ENCODE measurements at regions not wholly inside any gene's neighbourhood (a gene's known extent, or its start where the extent isn't known, plus 50 kb on each side); places are given as distances from the start of the nearest gene placed in this dataset.
A peak's percentile ranks its signal among the peaks of the same experiment; 100 is the strongest.

DNA sequence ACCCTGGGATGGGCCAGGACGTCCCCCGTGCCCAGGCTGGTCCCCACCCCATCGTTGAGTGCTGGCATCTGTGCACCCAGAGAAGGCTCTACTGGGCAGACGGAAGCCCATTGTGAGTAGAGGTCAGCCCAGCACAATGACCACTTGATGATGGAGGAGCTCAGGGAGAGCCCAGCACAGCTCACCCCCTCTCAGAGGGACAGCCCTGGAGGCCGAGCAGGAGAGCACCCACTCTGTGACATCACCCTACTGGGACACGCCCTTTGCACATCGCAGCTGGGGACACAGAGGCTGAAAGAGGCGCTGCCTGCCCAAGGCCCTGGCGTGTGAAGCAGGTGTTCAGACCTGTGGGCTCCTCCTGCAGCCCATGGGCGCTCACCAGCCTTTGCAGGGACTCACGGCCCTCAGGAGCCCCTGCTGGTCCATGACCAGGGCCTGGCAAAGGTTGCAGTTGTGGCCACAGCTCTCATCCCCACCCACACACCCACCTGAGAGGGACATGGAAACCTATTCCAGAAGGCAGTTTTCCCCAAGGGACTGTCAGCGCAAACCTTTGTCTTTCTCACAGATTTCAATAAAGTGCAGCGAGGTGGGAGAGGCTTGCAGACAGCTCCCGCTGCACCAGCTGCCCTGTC, 67.2 kb upstream of the PPP2R2D start:
- no peak for DNase-seq (ENCODE audit: low spot score)

DNA sequence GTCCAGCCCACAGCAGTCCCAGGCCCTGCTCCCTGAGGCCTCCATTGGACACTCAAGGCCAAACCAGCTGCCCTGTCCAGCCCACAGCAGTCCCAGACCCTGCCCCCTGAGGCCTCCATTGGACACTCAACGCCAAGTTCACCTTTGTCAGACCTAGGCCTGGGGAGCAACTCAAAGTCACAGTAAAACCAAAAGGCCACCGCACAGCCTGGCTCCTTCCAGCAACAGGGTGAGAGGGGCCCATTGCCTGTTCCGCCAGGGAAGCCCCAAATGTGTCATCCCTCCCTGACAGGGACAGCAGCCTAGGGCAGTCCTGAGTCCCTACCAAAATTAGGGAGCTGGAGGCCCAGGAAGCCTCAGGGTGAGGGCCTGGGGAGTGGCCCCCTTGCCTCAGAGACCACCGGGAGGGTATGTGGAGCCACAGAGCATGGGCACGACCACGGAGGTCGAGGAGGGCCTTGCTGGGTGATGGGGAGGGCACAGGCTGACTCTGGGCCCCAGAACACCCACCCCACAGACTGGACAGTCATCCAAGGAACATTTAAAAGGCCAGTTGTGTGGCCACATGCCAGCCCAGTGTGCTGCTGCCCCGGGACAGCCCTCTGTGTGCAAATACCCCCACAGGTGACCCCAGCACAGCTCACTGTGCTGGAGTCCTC, 66.5 kb upstream of the PPP2R2D start:
- DNase-seq (ENCODE audit: low spot score) = no peak

DNA sequence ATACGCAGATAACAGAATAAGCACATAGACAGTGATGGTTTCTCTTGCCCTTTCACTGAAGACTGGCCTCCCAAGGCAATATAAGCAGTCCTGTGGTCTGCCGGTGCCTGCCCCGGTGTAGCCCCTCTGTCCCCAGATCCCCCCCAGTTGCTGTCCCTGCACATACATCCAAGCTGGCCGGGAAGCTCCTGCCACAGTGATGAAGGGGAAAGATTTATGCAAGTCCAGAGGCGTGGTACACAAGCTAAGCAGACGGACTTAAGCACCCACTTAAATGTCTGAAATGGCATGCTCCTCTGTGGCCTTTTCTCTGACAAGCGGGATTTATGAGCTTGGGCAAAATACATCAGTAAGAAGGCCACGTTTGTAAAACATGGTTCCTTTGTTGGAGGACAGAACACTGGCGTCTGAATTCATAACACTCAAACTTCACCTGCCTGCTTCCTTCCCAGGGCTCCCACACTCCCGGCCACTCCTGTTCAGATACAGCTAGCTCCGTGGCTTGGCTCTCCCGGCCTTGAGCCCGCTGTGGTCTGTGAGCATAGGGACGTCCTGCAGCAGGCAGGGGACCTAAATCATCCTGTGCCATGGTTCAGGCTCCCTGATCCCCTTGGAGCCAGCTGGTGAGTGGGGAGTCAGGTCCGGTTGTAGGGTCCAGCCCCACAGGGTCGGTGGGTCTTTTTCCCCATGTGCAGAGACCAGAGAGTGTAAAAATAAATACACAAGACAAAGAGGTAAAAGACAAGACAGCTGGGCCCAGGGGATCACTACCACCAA, 61.7 kb upstream of the PPP2R2D start:
- DNase-seq (ENCODE audit: low spot score) = peak; percentile 41

DNA sequence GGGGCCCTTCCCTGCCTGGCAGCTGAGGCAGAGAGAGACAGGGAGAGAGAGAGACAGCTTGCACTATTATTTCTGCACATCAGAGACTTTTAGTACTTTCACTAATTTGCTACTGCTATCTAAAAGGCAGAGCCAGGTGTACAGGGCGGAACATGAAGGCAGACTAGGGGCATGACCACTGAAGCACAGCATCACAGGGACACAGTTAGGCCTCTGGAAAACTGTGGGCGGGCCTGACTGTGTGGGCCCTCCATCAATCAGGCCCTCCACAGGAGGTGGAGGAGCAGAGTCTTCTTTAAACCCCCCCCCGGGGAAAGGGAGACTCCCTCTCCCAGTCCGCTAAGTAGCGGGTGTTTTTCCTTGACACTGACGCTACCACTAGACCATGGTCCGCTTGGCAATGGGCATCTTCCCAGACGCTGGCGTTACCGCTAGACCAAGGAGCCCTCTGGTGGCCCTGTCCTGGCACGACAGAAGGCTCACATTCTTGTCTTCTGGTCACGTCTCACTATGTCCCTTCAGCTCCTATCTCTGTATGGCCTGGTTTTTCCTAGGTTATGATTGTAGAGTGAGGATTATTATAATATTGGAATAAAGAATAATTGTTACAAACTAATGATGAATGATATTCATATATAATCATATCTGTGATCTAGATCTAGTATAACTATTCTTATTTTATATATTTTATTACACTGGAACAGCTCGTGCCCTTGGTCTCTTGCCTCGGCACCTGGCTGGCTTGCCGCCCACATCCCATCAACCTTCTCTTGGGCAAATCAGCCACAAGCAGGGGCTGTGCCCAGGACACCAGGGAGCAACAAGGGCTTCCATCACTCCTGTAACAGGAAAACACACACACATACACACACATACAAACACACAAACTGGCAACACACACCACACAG, 60.7 kb upstream of the PPP2R2D start:
- peak; percentile 28 for DNase-seq (ENCODE audit: low spot score)

DNA sequence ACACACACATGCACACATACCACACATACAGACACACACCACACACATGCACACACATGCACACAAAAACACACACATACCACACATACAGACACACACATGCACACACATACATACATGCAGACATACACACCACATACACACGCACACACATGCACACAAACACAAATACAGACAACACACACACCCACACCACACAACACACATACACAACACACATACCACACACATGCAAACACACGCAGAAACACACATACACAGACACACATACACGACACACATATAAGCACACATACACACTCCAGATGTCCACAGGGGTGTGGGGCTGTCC, 60.1 kb upstream of the PPP2R2D start:
- DNase-seq (ENCODE audit: low spot score) = peak; percentile 31

DNA sequence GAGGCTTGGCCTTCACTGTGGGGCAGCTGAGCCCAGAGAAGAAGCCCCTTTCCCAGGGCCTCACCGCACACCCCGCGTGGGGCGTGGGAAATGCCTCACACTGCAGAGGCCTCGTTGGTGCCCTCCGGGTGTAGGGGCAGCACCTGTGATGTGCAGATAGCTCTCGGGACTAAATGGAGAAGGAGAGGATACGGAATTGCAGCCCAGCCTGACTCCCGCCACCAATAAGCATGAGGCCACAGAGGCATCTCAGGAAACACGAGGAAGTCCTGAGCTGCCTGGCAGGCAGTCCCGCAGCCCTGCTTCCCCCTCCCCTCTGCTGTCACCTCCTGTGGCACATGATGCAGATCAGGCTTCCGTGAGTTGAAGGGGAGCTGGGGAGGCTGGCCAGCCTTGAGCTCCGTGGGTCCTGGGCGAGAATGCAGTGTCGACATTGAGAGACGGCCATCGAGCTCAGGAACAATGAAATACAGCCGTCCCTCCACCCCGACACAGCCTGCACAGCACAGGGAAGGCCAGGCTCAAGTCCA, 59.6 kb upstream of the PPP2R2D start:
- peak; percentile 52 for DNase-seq (ENCODE audit: low spot score)

DNA sequence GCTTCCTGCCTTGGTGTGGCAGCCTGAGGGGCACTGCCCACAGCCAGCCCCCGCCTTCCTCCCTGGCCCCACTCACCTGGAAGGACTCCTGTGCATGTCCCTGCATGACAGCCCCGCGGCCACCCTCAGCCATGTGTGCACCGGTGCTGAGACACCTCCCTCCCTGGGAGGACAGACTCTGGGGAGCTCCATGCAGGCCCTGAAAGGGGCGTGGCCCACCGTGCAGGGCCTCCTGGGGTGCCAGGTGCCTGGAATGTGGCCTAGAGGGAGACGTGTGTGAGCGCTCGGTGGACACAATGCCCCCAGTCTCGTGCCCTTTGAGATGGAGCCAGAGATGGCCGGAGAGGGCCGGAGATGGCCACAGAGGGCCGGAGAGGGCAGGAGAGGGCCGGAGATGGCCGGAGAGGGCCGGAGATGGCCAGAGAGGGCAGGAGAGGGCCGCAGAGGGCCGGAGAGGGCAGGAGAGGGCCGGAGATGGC, 59.1 kb upstream of the PPP2R2D start:
- DNase-seq (ENCODE audit: low spot score) = peak; percentile 54

DNA sequence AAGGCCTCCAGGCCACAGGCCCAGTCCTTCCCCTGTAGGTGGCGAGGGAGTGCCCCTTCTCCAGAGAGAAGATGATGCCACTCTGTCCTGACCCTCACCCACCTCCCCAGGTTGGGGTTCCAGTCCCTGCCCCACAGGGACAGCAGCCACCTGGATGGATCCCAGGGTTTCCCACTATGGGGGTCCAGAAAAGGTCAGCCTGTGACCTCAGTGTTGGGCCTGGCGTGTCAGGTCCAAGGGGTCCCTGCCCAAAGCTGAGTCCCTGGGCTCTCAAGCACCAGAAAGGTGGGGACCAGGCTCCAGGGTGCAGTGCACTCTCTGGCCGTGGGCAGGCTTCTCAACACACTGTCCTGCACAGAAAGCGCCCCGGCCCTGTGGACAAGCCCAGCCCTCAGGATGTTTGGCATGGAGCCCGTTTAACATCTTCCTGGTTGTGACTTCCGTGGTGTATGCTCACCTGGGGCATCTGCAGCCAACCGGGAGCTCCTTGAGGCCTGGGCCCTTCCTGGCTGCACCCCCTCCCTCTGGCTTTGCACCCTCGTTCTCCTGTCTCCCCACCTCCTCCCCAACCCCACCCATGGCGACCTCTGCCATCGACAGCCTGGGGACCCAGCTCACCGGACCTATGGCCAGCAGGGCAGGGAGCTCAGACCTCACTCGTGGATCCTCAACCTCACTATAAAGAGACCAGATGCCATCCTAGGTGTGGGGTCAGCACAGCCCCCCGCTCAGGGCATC, 58.3 kb upstream of the PPP2R2D start:
- peak; percentile 52 for DNase-seq (ENCODE audit: low spot score)

DNA sequence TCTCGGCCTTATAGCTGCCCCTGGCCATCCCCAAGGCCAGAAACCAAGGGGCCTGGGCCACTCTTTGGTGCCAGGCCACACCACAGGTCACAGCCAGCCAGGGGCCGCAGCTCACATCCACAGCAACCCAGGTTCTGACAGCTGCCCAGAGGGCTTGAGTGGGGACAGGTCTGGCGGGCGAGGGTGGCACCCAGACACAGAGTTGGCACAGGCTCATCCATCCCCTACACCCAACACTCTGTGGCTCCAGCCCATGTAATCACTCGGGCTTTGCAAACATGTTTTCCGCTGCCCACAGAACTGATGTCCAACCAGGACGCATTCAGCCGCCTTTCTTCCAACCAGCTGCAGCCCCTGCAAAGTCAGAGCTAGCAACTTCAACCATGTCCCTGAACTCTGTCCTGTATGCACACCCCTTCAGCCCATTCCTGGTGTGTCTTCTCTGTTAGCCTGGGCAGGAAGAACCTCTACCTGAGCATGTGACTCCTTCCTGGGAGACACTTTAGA, 57.7 kb upstream of the PPP2R2D start:
- DNase-seq (ENCODE audit: low spot score) = no peak

DNA sequence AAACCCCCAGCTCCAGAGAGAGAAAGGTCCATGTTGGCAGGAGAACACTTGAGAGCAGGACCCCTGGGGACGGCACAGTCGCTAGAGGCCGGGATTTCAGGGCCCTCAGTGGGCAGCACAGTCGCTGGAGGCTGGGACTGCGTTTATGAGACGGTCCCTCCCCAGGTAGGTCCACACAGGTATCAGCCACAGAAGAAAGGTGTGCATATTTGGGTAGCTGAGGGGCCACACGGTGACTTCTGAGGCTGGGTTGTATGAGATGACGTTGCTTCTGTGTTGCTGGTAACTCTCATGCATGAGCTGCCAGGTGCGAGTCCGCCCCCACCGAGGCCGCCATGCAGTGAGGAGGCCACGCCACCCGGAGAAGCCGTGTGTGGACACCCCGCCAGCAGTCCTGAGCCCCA, 56.9 kb upstream of the PPP2R2D start:
- peak; percentile 37 for DNase-seq (ENCODE audit: low spot score)

DNA sequence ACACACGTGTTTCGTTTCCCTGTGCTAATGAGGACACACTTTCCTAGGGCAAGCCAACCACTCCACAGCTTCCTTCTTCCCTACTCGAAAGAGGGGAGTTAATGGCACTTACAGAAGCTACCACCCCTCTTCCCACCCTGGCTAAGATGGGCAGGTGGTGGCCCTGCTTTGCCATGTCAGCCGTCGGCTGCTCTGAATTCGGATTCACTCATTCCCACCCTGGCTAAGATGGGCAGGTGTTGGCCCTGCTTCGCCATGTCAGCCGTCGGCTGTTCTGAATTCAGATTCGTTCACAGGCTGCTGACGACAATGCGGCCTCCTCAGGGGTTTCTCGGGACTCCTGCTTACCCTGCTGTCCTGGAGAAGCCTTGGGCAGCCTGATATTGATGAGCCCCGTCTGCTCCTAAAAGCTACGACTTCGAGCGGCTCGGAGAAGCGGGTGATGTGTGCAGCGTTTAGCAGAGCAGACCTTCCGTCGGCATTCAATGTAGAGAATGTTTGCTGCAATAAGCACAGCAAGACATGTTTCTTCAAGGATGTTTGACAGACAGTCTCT, 56.2 kb upstream of the PPP2R2D start:
- peak; percentile 52 for DNase-seq (ENCODE audit: low spot score)

DNA sequence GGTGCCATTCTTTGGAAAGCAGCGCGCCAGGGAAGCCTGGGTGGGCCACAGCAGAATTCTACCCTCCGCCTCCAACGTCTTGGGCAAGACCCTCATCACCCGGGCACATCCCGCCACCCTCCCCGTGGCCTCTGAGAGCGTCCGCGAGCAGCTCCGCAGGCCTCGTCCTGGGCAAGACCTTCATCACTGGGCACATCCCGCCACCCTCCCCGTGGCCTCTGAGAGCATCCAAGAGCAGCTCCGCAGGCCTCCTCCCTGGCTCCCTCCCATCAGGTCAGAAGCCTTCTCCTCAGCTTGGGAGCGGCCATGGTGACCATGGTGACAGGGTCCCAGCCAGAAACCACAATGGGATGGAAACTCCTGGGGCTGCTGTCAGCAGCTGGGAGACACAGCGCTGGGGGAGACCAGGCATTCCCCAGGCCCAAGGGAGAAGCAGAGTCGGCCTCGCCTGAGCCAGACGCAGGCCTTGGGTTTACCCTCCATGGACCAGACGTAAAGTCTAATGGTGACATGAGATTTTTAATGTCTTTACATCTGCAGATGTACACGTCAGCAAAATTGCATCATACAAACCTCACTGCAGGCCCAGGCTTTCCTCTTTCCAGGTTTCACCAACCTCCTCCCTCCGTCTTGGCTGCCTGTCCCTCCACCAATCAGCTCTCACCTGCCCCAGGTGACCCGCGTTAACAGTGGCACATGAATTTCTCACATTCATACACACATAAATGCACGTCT, 55.1 kb upstream of the PPP2R2D start:
- peak; percentile 46 for DNase-seq (ENCODE audit: low spot score)

DNA sequence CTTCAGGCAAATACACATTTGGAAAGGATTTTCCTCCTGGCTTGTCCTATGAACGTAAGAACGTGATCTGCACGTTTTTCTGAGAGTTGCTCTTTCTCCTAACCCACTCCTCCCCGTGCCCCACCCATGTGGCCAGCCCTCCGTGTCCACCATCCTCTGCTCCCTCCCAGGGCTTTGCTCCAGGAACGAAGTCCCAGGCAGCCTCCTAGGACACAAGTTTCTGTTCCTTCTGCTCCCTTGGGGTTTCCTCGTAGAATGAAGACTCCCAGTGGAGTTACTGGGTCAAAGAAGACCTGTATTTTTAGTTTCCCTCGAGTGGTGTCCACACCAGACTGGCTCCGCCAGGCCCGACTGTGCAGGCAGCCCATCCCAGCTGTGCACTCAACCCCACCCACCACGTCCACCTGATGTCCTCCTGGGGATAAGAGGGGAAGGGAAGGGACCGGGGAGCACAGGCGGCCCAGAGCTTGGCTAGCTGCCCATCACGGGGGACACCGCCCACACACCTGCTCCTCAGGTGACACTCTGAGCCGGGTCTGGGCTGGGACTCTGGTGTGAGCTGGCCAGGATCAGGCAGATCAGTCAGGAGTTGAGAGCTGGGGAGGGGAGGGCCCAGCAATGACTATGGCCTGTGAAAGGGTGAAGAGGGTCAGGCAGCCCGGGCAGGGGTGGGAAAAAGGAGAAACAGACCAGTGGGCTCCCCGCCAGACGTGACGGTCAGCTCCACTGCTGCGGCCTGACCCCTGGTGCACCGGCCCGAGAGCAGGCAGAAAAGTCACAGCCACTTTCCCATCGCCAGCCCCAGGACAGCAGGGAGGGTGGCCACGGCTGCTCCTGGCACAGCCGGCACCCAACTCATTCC, 54.3 kb upstream of the PPP2R2D start:
- DNase-seq (ENCODE audit: low spot score) = peak; percentile 57

DNA sequence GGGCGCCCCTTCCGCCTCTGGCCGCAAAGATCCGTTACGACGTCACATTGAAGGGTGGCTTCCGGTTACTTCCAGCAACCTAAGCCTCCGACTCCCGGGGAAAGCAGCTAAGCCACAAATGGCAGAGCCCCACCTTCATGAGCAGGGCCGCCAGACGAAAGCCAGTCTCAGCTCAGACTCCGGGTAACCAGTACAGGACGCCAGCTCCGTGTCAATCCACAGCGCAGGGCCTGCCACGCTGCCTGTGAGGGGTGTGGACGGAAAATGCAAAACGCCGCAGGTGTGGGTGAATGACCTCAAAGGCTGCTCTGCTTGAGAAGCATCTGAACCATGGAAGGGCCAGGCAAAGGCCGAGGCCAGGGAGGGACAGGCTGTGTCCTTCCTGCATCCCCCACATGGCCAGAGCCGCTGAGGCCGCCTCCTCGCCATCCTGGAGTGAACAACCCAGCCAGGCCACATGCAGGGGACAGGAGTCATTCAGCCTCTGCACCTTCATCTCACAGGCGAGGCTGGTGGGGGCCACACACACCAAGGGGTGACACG, 53.5 kb upstream of the PPP2R2D start:
- DNase-seq (ENCODE audit: low spot score) = peak; percentile 50

DNA sequence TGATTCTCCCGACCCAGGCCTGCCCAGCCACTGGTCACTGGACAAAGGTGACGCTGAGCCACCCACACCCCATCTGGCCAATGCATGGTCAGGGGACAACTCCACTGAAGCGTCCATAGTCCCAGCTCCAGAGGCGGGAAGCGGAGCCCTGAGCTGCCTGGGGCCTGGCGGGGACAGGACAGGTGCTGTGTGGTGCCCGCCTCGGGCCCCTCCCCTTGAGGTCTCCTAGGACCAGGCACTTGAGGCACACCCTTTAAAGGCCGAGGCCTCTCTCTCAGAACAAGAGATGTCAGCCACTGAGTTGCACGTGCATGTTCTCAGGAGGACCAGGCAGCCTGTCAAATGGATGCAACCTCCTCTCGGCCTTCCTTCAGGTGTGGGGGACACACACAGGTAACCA, 52.5 kb upstream of the PPP2R2D start:
- peak; percentile 49 for DNase-seq (ENCODE audit: low spot score)

DNA sequence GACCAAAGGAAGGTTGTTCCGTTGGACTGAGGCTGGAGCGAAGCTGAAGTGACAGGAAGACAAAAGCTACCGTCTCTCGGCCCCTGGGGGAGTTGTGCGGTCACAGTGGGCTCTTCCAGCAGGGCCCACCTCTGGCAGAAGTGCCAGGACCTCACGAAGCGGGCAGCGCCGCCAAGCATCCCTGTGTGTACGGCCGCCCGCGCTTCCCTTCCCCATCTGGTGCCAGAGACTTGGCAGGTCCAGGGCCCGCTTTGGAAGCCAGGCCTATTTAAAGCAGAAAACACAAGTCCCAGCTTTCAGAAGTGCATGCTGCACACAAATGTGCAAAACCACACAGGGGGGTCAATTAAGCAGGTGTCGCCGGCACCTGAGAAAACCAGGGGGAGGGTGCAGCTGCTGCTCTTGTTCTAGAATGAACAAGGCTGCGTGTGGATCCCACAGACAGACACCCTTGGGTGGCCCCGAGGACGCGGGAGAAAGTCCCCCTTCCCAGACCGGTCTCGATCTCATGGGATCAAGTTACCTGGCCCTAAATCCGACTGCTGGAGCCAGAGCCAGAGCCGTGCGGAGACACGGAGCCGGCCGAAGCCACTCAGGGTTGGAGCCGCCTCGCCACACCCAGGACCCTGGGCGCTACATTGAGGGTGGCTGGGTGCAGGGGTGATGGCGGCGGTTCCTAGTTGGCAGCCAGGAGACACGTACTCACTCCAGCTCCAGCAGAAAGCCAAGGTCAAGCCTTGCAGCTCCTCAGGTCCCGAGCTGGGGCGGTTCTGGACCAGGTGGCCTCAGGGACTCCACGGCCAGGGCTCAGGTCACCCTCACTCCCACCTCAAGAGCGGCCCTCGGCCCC, 51.8 kb upstream of the PPP2R2D start:
- peak; percentile 38 for DNase-seq (ENCODE audit: low spot score)

DNA sequence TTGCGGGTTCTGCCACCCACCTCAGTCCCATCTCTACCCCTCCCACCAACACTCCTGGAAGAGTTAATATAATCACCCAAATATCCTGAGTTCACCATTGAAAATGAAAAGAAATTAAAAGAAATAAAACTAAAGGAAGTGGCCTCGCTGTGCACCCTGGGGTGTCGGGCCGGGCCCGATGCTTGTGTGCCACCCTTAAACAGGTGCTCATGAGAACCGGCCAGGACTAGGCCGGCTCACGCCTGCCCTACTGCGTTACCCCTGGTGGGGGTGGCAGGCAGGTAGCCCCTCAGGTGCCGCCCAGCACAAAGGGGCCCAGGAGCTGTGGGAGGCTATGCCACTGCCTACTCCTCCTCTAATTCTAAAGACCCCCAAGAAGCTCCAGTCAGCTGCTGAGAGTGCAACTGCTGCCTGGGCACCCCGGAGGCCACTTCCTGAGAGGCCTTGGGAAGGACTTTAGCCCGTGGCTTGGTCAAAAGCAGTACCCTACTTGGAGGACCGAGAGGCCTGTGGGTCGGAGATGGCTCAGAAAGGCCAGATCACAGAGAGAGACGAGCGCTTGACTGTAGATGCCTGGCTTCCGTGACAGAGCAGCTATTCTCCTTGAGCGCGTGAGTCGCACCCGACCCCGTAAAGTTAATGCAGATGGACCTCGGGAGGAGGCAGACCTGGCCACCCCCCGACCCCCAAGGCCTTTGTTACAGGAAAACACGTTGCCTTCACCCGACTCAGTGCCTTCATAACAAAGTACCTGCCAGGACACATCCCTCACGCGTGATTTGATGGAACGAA, 51.0 kb upstream of the PPP2R2D start:
- DNase-seq (ENCODE audit: low spot score) = peak; percentile 61

Measured in left forelimb (tissue), 1 donor.